Loucy (cell line): ENCODE measurements at regions not wholly inside any gene's neighbourhood (a gene's known extent, or its start where the extent isn't known, plus 50 kb on each side); places are given as distances from the start of the nearest gene placed in this dataset.

ENCODE experiments used
- H2AFZ ChIP-seq: fragments of 200-600 bp; sonication (generic); 2 replicates; pipeline ENCODE4 v1.6.0; 2016; ENCODE audit warnings: antibody characterized with exemption, mild to moderate bottlenecking, low read length, moderate library complexity
- H3F3A ChIP-seq: fragments of 200-600 bp; 2 replicates; pipeline ENCODE4 v1.6.0; 2016; ENCODE audit warnings: antibody characterized with exemption, low read depth, mild to moderate bottlenecking
- H3K27me3 ChIP-seq: fragments of 200-600 bp; sonication (generic); 2 replicates; pipeline ENCODE4 v1.6.1; 2014; ENCODE audit warnings: low read length, mild to moderate bottlenecking; ENCODE audit not compliant: insufficient read depth, poor library complexity, severe bottlenecking
- H3K36me3 ChIP-seq: fragments of 200-600 bp; sonication (generic); 2 replicates; pipeline ENCODE4 v1.6.1; 2016; ENCODE audit warnings: low read length; ENCODE audit not compliant: insufficient read depth
- H3K4me1 ChIP-seq: fragments of 200-600 bp; sonication (generic); 2 replicates; pipeline ENCODE4 v1.5.1; 2014; ENCODE audit warnings: low read length, mild to moderate bottlenecking; ENCODE audit not compliant: insufficient read depth, poor library complexity, severe bottlenecking
- H3K4me2 ChIP-seq: fragments of 200-600 bp; sonication (generic); 2 replicates; pipeline ENCODE4 v1.6.0; 2014; ENCODE audit warnings: antibody characterized with exemption, low read length, low read depth, mild to moderate bottlenecking; ENCODE audit not compliant: poor library complexity, severe bottlenecking
- H3K4me3 ChIP-seq: fragments of 200-600 bp; sonication (generic); 2 replicates; pipeline ENCODE4 v1.5.1; 2014; ENCODE audit warnings: low read length, mild to moderate bottlenecking, mixed read lengths; ENCODE audit not compliant: poor library complexity, severe bottlenecking
- H3K79me2 ChIP-seq: fragments of 200-600 bp; sonication (generic); 2 replicates; pipeline ENCODE4 v1.6.1; 2014; ENCODE audit warnings: low read length; ENCODE audit not compliant: insufficient read depth
- H3K9ac ChIP-seq: fragments of 200-600 bp; sonication (generic); 2 replicates; pipeline ENCODE4 v1.6.0; 2014; ENCODE audit warnings: mild to moderate bottlenecking, low read depth, low read length, moderate library complexity; ENCODE audit not compliant: poor library complexity, severe bottlenecking
- H3K9me2 ChIP-seq: fragments of 200-600 bp; sonication (generic); replicated peaks from 2 replicates; pipeline ENCODE4 v1.6.1; 2016; ENCODE audit warnings: low read depth, low read length, mixed read lengths
- H3K9me3 ChIP-seq: fragments of 200-600 bp; sonication (generic); 2 replicates; pipeline ENCODE4 v1.6.1; 2014; ENCODE audit warnings: mild to moderate bottlenecking, antibody characterized with exemption, low read length, low read depth; ENCODE audit not compliant: insufficient read depth
- H4K20me1 ChIP-seq: fragments of 200-600 bp; sonication (generic); 2 replicates; pipeline ENCODE4 v1.6.0; 2014; ENCODE audit warnings: antibody characterized with exemption, low read length, mild to moderate bottlenecking; ENCODE audit not compliant: insufficient read depth, poor library complexity, severe bottlenecking
- CTCF ChIP-seq: fragments of 200-600 bp; sonication (generic); conservative IDR thresholded peaks from 2 replicates; pipeline ENCODE4 v1.5.1; 2014; ENCODE audit warnings: mild to moderate bottlenecking, antibody characterized with exemption, low read length
- EZH2phosphoT487 ChIP-seq: fragments of 200-600 bp; IDR thresholded peaks from 2 replicates; pipeline ENCODE4 v1.6.1; 2018; ENCODE audit warnings: antibody characterized with exemption, mild to moderate bottlenecking, moderate library complexity, borderline replicate concordance

GRCh38 chr16:54690710-54691109, 240.0 kb upstream of the IRX5 start:
- H3K79me2 ChIP-seq = no peaks in the 10 kb centered on the region
- no peaks in the 10 kb centered on the region for H4K20me1 ChIP-seq
- no peak overlapping the region for H3K4me3 ChIP-seq
- H3F3A ChIP-seq = no peaks in the 10 kb centered on the region
- H2AFZ ChIP-seq = no peak overlapping the region
- H3K9ac ChIP-seq = no peak overlapping the region
- TF ChIP-seq CTCF = no peak
- no peak for TF ChIP-seq EZH2phosphoT487
- H3K4me1 ChIP-seq = no peaks in the 10 kb centered on the region
- no peaks in the 10 kb centered on the region for H3K27me3 ChIP-seq
- H3K9me2 ChIP-seq = no peaks in the 10 kb centered on the region
- no peaks in the 10 kb centered on the region for H3K9me3 ChIP-seq
- H3K4me2 ChIP-seq = no peak overlapping the region
- H3K36me3 ChIP-seq = no peaks in the 10 kb centered on the region

- H3K27me3 ChIP-seq = no peaks in the 10 kb centered on the region
- no peaks in the 10 kb centered on the region for H3K36me3 ChIP-seq
- H3K9me2 ChIP-seq = no peaks in the 10 kb centered on the region
- H3K9ac ChIP-seq = no peak overlapping the region
- no peaks in the 10 kb centered on the region for H3F3A ChIP-seq
- no peaks in the 10 kb centered on the region for H3K9me3 ChIP-seq
- no peaks in the 10 kb centered on the region for H3K4me1 ChIP-seq
- no peak overlapping the region for H3K4me3 ChIP-seq
- H4K20me1 ChIP-seq = no peaks in the 10 kb centered on the region
- no peaks in the 10 kb centered on the region for H3K79me2 ChIP-seq
- TF ChIP-seq CTCF = no peak
- no peak for TF ChIP-seq EZH2phosphoT487
- H2AFZ ChIP-seq = no peak overlapping the region
- no peak overlapping the region for H3K4me2 ChIP-seq
These were observed 240.4 kb upstream of the IRX5 start for GRCh38 chr16:54690306-54690705.

- no peak overlapping the region for H3K4me2 ChIP-seq
- TF ChIP-seq EZH2phosphoT487 (no peak), CTCF (no peak)
These were observed 241.4 kb upstream of the IRX5 start for GRCh38 chr16:54689072-54689865.

More at GRCh38 chr16:54689072-54689865, 241.4 kb upstream of the IRX5 start:
- no peaks in the 10 kb centered on the region for H3K36me3 ChIP-seq
- H3K9ac ChIP-seq = no peak overlapping the region
- no peaks in the 10 kb centered on the region for H3K9me3 ChIP-seq
- H3K9me2 ChIP-seq = no peaks in the 10 kb centered on the region
- no peaks in the 10 kb centered on the region for H3K4me1 ChIP-seq
- no peaks in the 10 kb centered on the region for H3K27me3 ChIP-seq
- no peak overlapping the region for H3K4me3 ChIP-seq
- no peak overlapping the region for H2AFZ ChIP-seq
- H3K79me2 ChIP-seq = no peaks in the 10 kb centered on the region
- no peaks in the 10 kb centered on the region for H3F3A ChIP-seq
- H4K20me1 ChIP-seq = no peaks in the 10 kb centered on the region
